NOMO-1 (cell line): ENCODE measurements at regions not wholly inside any gene's neighbourhood (a gene's known extent, or its start where the extent isn't known, plus 50 kb on each side); places are given as distances from the start of the nearest gene placed in this dataset.
"Not testable (repeated sequence)": the region's sequence is repeated elsewhere in the genome, so short reads cannot be mapped to it uniquely, and the experiment has no call there.

Experiments
- DNase-seq, 2 experiments: peaks; one replicate each; lab custom pipeline; 2025; ENCODE audit not compliant: unreplicated experiment in 2 of 2; lab: John Stamatoyannopoulos, UW

GRCh38 chr6:13874191-13874549 is 50.6 kb upstream of the RNF182 start:
- DNase-seq: no peak

GRCh38 chr6:13873288-13874190 is 51.2 kb upstream of the RNF182 start:
- peak; percentile 34 to 50 for DNase-seq

- DNase-seq: peak; percentile 33 to 77
Measured at GRCh38 chr6:13872681-13873080, 52.1 kb upstream of the RNF182 start.

GRCh38 chr6:13872006-13872405 is 52.7 kb upstream of the RNF182 start:
- not testable (repeated sequence) for DNase-seq

- DNase-seq: no peak
Measured at GRCh38 chr6:13870214-13870830, 54.4 kb upstream of the RNF182 start.

GRCh38 chr6:13868236-13868635 is 53.9 kb upstream of the MCUR1 start:
- DNase-seq: no peak

- no peak for DNase-seq
Measured at GRCh38 chr6:13866301-13866700, 51.9 kb upstream of the MCUR1 start.

- DNase-seq: peak; percentile 37 to 54
Measured at GRCh38 chr6:13865141-13865540, 50.8 kb upstream of the MCUR1 start.

- not testable (repeated sequence) for DNase-seq
Measured at GRCh38 chr6:13864669-13865068, 50.3 kb upstream of the MCUR1 start.
